ENCODE measurements at regions not wholly inside any gene's neighbourhood (a gene's known extent, or its start where the extent isn't known, plus 50 kb on each side); places are given as distances from the start of the nearest gene placed in this dataset.

DNA sequence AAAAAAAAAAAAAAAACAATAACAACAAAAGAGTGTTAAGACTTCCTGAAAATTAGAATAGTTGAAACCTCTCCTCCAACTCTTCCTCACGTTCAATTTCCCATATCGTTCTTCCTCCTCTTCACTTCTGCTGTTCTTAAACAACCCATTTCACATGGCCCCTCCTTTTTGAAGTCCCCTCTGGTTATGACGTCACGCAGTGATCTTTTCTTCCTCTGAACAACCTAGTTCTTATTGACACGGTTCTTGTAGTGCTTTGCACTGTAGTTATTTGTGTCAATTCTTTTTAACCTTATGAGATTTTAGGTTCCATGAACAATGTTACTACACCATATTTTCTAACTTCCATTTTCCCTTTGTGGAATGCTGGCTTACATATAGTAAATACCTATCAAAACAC, 69.5 kb upstream of the RGPD4 start:
- intact Hi-C loops (cut with DNase I; ENCODE audit: low total_unique reads), result no loop called here
- no peak for DNase-seq
- no peak overlapping the region for H3K27ac ChIP-seq
- H3K36me3 ChIP-seq, result no peaks in the 10 kb centered on the region
- H3K4me1 ChIP-seq, result no peaks in the 10 kb centered on the region
- H3K4me3 ChIP-seq, result no peak overlapping the region
- H3K9me3 ChIP-seq, result peaks cover 0 to 4% (median 0%) of the 10 kb centered on the region in 4 donors
- TF ChIP-seq CTCF (IDR thresholded peaks at IDR 0.05), result no peak
- no peak for TF ChIP-seq EP300 (IDR thresholded peaks at IDR 0.05)
- no peak for TF ChIP-seq POLR2A (IDR thresholded peaks at IDR 0.05)
- TF ChIP-seq POLR2AphosphoS5 (IDR thresholded peaks at IDR 0.05), result no peak
- 73 to 87% (median 85%) methylated on average over 5 of the region's 5 CpGs for WGBS, 5 donors
- H3K27me3 ChIP-seq, result no peaks in the 10 kb centered on the region

GRCh38 chr2:107760620-107761364, 65.9 kb upstream of the RGPD4 start:
- Histone ChIP-seq H3K27ac (no peak overlapping the region), H3K36me3 (no peaks in the 10 kb centered on the region), H3K9me3 (no peaks in the 10 kb centered on the region), H3K4me3 (no peak overlapping the region), H3K27me3 (no peaks in the 10 kb centered on the region), H3K4me1 (no peaks in the 10 kb centered on the region)
- intact Hi-C loops (cut with DNase I; ENCODE audit: low total_unique reads), result no loop called here
- TF ChIP-seq CTCF (IDR thresholded peaks at IDR 0.05), result no peak
- no peak for TF ChIP-seq EP300 (IDR thresholded peaks at IDR 0.05)
- no peak for TF ChIP-seq POLR2A (IDR thresholded peaks at IDR 0.05)
- no peak for TF ChIP-seq POLR2AphosphoS5 (IDR thresholded peaks at IDR 0.05)
- no peak for DNase-seq
- WGBS, 5 donors, result 81 to 92% (median 84%) methylated on average over 5 of the region's 5 CpGs

GRCh38 chr2:107772353-107772752, 54.3 kb upstream of the RGPD4 start:
- Histone ChIP-seq H3K36me3 (no peaks in the 10 kb centered on the region), H3K4me3 (no peak overlapping the region), H3K4me1 (no peaks in the 10 kb centered on the region), H3K27me3 (no peaks in the 10 kb centered on the region), H3K9me3 (no peaks in the 10 kb centered on the region), H3K27ac (no peak overlapping the region)
- 62 to 80% (median 77%) methylated on average over 5 of the region's 5 CpGs for WGBS, 5 donors
- peak in 1 of 2 donors; percentile 43 for DNase-seq
- TF ChIP-seq EP300 (IDR thresholded peaks at IDR 0.05) (no peak), CTCF (IDR thresholded peaks at IDR 0.05) (no peak), POLR2A (IDR thresholded peaks at IDR 0.05) (no peak), POLR2AphosphoS5 (IDR thresholded peaks at IDR 0.05) (no peak)
- intact Hi-C loops (cut with DNase I; ENCODE audit: low total_unique reads), result no loop called here

DNA sequence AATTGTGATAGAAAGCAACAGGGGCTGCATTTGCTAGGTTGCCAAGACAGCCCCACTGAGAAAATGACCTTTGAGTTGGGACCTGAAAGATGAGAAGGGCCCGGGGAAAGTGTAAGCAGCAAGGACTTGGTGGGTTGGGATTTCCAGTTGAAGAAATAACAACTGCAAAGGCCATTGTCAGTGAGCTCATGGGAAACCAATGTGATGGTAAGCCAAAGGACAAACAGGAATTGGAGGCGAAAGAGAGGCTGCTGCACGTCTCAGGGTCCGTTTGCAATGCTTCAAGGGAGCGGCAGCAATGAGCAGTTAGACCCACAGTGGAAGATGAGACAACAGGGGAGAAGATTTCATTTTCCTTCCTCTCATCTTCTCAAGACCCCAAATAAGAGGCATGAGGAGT, 51.5 kb upstream of the RGPD4 start:
- H3K9me3 ChIP-seq, result no peaks in the 10 kb centered on the region
- no peaks in the 10 kb centered on the region for H3K36me3 ChIP-seq
- no peak overlapping the region for H3K4me3 ChIP-seq
- no peaks in the 10 kb centered on the region for H3K4me1 ChIP-seq
- H3K27ac ChIP-seq, result no peak overlapping the region
- TF ChIP-seq POLR2AphosphoS5 (IDR thresholded peaks at IDR 0.05) (no peak), CTCF (IDR thresholded peaks at IDR 0.05) (no peak), POLR2A (IDR thresholded peaks at IDR 0.05) (no peak), EP300 (IDR thresholded peaks at IDR 0.05) (no peak)
- DNase-seq, result no peak
- H3K27me3 ChIP-seq, result no peaks in the 10 kb centered on the region
- intact Hi-C loops (cut with DNase I; ENCODE audit: low total_unique reads), result no loop called here
- WGBS, 5 donors, result 42 to 74% (median 61%) methylated on average over 5 of the region's 5 CpGs

Measured in stomach (tissue), 8 donors.